HG03442 (cell line): ENCODE measurements at regions not wholly inside any gene's neighbourhood (a gene's known extent, or its start where the extent isn't known, plus 50 kb on each side); places are given as distances from the start of the nearest gene placed in this dataset.
"Not testable (repeated sequence)": the region's sequence is repeated elsewhere in the genome, so short reads cannot be mapped to it uniquely, and the experiment has no call there.

ENCODE experiments used
- ATAC-seq: cut with Tn5 transposase; IDR thresholded peaks from one replicate; pipeline ENCODE4 v1.9.1; 2021; ENCODE audit warnings: mild to moderate bottlenecking, moderate library complexity; ENCODE audit not compliant: unreplicated experiment

- ATAC-seq = no peak
Measured at GRCh38 chr3:519026-519425, 322.5 kb downstream of the CHL1 start.

GRCh38 chr3:522888-523287, 326.3 kb downstream of the CHL1 start:
- ATAC-seq = no peak

- ATAC-seq = no peak
Measured at GRCh38 chr3:525415-525814, 328.9 kb downstream of the CHL1 start.

GRCh38 chr3:535566-536416, 339.2 kb downstream of the CHL1 start:
- ATAC-seq = no peak

- no peak for ATAC-seq
Measured at GRCh38 chr3:536417-536813, 339.9 kb downstream of the CHL1 start.

GRCh38 chr3:541062-541801, 344.7 kb downstream of the CHL1 start:
- ATAC-seq = no peak

- no peak for ATAC-seq
Measured at GRCh38 chr3:542021-542420, 345.5 kb downstream of the CHL1 start.

- ATAC-seq = no peak
Measured at GRCh38 chr3:549636-550035, 353.1 kb downstream of the CHL1 start.

GRCh38 chr3:550471-550870, 353.9 kb downstream of the CHL1 start:
- ATAC-seq = no peak

GRCh38 chr3:557972-558371, 361.4 kb downstream of the CHL1 start:
- ATAC-seq = peak; percentile 91

- ATAC-seq = no peak
Measured at GRCh38 chr3:567488-568185, 371.1 kb downstream of the CHL1 start.

GRCh38 chr3:579529-579928, 383.0 kb downstream of the CHL1 start:
- not testable (repeated sequence) for ATAC-seq

- ATAC-seq = not testable (repeated sequence)
Measured at GRCh38 chr3:589066-589465, 392.5 kb downstream of the CHL1 start.

- peak; percentile 47 for ATAC-seq
Measured at GRCh38 chr3:597304-597703, 400.7 kb downstream of the CHL1 start.

- ATAC-seq = not testable (repeated sequence)
Measured at GRCh38 chr3:597746-598145, 401.2 kb downstream of the CHL1 start.

GRCh38 chr3:607480-607879, 410.9 kb downstream of the CHL1 start:
- not testable (repeated sequence) for ATAC-seq

GRCh38 chr3:621714-622113, 425.2 kb downstream of the CHL1 start:
- no peak for ATAC-seq

GRCh38 chr3:622314-622713, 425.8 kb downstream of the CHL1 start:
- no peak for ATAC-seq

- ATAC-seq = no peak
Measured at GRCh38 chr3:623914-624545, 427.5 kb downstream of the CHL1 start.

GRCh38 chr3:632571-633170, 436.1 kb downstream of the CHL1 start:
- ATAC-seq = peak; percentile 77

- no peak for ATAC-seq
Measured at GRCh38 chr3:634511-634910, 437.9 kb downstream of the CHL1 start.
